ENCODE measurements at regions not wholly inside any gene's neighbourhood (a gene's known extent, or its start where the extent isn't known, plus 50 kb on each side); places are given as distances from the start of the nearest gene placed in this dataset.
A peak's percentile ranks its signal among the peaks of the same experiment; 100 is the strongest.

DNA sequence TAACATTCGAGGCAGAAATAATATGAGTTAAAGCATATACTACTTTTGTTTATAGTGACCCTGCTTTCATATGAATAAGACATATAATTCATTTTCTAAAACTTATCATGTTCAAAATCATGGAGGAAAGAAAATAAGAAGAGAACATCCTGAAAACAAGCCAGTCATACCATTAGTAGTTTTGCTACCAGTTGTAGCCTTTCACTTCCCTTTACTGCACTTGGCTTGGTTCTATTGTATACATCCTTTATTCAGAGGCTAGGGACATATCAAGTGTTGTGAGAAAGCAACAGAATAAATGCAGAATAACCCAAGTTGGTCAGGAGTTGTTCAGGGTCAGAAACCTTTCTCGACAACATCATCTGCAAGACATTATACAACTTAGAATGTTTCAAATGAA, 598.7 kb downstream of the SOX5 start:
- Histone ChIP-seq H3K27me3 (no peaks in the 10 kb centered on the region), H3K36me3 (no peaks in the 10 kb centered on the region), H3K9me3 (no peaks in the 10 kb centered on the region), H3K4me3 (no peak overlapping the region), H3K4me1 (peaks cover 0 to 16% (median 0%) of the 10 kb centered on the region in 4 donors), H3K27ac (no peak overlapping the region)
- intact Hi-C loops (cut with DNase I; ENCODE audit: low total_unique reads) = no loop called here
- DNase-seq = no peak
- TF ChIP-seq, protein P1, sequence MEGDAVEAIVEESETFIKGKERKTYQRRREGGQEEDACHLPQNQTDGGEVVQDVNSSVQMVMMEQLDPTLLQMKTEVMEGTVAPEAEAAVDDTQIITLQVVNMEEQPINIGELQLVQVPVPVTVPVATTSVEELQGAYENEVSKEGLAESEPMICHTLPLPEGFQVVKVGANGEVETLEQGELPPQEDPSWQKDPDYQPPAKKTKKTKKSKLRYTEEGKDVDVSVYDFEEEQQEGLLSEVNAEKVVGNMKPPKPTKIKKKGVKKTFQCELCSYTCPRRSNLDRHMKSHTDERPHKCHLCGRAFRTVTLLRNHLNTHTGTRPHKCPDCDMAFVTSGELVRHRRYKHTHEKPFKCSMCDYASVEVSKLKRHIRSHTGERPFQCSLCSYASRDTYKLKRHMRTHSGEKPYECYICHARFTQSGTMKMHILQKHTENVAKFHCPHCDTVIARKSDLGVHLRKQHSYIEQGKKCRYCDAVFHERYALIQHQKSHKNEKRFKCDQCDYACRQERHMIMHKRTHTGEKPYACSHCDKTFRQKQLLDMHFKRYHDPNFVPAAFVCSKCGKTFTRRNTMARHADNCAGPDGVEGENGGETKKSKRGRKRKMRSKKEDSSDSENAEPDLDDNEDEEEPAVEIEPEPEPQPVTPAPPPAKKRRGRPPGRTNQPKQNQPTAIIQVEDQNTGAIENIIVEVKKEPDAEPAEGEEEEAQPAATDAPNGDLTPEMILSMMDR (IDR thresholded peaks at IDR 0.05) = no peak

DNA sequence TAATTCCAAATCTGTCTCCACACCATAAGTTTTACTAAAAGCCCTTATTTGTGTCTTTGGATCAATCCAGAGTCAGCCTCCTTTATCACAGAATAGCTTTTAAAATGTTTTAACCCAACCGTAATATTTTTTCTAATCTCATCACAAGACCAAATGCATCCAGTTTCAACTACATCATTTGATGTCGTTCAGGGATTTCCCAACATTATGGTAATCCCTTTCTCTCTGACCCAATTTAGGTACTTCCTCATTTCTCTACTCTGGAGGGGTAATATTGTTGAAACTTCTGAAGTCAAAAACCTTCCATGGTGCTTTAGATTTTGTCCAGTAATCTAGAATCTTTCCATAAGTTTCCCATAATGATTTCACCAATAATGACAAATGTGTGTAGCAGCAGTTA, 596.8 kb downstream of the SOX5 start:
- DNase-seq = no peak
- intact Hi-C loops (cut with DNase I; ENCODE audit: low total_unique reads) = no loop called here
- Histone ChIP-seq H3K9me3 (no peaks in the 10 kb centered on the region), H3K27me3 (no peaks in the 10 kb centered on the region), H3K4me3 (no peak overlapping the region), H3K27ac (no peak overlapping the region), H3K4me1 (peaks cover 0 to 34% (median 3%) of the 10 kb centered on the region in 4 donors), H3K36me3 (no peaks in the 10 kb centered on the region)
- TF ChIP-seq, protein P1 (IDR thresholded peaks at IDR 0.05) = no peak

DNA sequence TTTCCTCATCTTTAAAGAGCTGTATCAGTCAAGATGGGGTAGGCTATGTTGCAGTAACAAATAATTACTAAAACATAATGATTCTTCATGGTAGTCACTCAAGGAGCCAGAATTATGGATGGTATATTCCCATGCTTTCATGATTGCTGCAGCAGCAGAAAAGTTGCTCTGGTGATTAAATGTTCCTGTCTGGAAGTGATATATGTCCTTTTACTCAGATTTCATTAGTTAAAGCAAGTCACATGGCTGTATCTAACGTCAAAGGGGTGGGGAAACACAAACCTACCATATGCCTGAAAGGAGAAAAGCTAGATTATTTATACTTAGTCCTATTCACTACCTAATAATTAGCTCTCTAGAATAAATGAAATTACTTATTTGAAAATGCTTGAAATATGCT, 594.7 kb downstream of the SOX5 start:
- intact Hi-C loops (cut with DNase I; ENCODE audit: low total_unique reads) = no loop called here
- H3K9me3 ChIP-seq = no peaks in the 10 kb centered on the region
- H3K36me3 ChIP-seq = no peaks in the 10 kb centered on the region
- DNase-seq = no peak
- no peak overlapping the region for H3K4me3 ChIP-seq
- peaks cover 0 to 53% (median 7%) of the 10 kb centered on the region in 4 donors for H3K4me1 ChIP-seq
- TF ChIP-seq, protein P1 (IDR thresholded peaks at IDR 0.05) = no peak
- H3K27ac ChIP-seq = no peak overlapping the region
- H3K27me3 ChIP-seq = no peaks in the 10 kb centered on the region

DNA sequence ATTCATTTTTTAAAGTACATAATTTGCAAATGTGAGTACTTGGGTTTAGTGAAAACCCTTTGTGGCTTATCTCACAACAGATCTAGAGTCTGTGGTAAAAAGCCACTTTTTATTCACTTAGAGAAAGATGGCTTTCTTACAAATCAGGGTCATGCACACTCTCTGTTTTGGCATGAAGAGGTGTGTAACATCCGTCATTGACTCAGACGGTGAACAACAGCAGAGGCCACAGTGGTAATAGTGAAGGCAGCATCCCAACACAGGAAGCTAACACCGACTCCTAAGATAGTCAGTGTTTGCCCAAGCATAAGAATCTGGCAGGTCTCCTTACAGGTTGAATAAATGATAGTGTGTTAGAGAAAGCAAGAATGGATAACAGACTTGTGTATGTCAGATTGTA, 593.0 kb downstream of the SOX5 start:
- no peaks in the 10 kb centered on the region for H3K9me3 ChIP-seq
- no peak overlapping the region for H3K4me3 ChIP-seq
- no peaks in the 10 kb centered on the region for H3K36me3 ChIP-seq
- H3K27me3 ChIP-seq = no peaks in the 10 kb centered on the region
- intact Hi-C loops (cut with DNase I; ENCODE audit: low total_unique reads) = no loop called here
- no peak for DNase-seq
- H3K27ac ChIP-seq = peak overlapping the region; percentile 63 to 66
- TF ChIP-seq, protein P1 (IDR thresholded peaks at IDR 0.05) = no peak
- peaks cover 0 to 63% (median 14%) of the 10 kb centered on the region in 4 donors for H3K4me1 ChIP-seq

DNA sequence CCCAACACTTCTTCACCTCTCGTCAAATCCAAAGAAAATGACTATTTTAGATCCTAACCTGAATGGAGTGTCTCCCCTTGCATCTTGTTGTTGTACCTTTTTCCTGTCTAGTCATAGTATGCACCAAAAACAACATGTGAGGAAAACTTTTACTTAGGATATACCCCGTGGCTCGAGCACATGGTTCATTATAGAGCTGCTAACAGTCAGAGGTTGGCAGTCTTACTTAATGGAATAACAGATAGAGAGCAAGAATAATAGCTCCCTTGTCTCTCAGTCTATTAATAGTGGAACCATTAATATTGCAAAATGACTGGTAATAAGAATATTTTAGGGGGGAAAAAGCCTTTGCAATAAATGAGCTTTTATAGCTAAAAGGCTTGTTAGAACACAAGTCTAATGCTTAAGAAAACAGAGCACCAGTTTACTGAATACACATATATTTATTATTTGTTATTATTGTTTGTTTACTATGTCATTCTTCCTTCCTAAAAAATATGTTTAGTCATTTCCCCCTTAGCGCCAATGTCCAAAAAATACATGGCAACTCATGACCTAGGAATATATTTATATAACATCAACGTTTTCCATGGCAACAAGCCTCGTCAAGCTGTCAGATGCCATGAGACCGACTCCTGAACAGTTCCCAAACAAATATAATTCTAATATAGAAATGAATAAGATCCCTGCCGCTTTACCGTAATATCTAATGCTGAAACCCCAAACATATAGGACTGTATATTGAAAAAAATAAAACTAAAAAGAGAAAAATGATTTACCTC, 592.4 kb downstream of the SOX5 start:
- intact Hi-C loops (cut with DNase I; ENCODE audit: low total_unique reads) = no loop called here
- Histone ChIP-seq H3K36me3 (no peaks in the 10 kb centered on the region), H3K9me3 (no peaks in the 10 kb centered on the region), H3K27me3 (no peaks in the 10 kb centered on the region), H3K4me1 (peaks cover 0 to 62% (median 14%) of the 10 kb centered on the region in 4 donors), H3K27ac (peak overlapping the region; percentile 63 to 66), H3K4me3 (no peak overlapping the region)
- TF ChIP-seq, protein P1 (IDR thresholded peaks at IDR 0.05) = no peak
- no peak for DNase-seq

Data from tibial artery (tissue), 4 donors.